DND-41 (cell line): ENCODE measurements at regions not wholly inside any gene's neighbourhood (a gene's known extent, or its start where the extent isn't known, plus 50 kb on each side); places are given as distances from the start of the nearest gene placed in this dataset.

Source experiments
- ATAC-seq: fragments of 200-7000 bp; cut with Tn5 transposase; 3 replicates; pipeline ENCODE4 v1.9.1; 2021; ENCODE audit warnings: low read depth; ENCODE audit not compliant: insufficient read depth
- DNase-seq: peaks from one replicate; pipeline ENCODE4 v3.0.0-alpha.2; 2020
- H2AFZ ChIP-seq: 2 replicates; pipeline ENCODE4 v1.6.0; 2012; ENCODE audit warnings: low read depth, low read length
- H3K27ac ChIP-seq: 2 replicates; pipeline ENCODE4 v1.5.1; 2012; ENCODE audit warnings: low read length, inconsistent platforms
- H3K27me3 ChIP-seq: fragments of 200-600 bp; sonication (generic); 2 replicates; pipeline ENCODE4 v1.6.0; 2012; ENCODE audit warnings: low read length, mild to moderate bottlenecking, inconsistent platforms; ENCODE audit not compliant: insufficient read depth, poor library complexity
- H3K36me3 ChIP-seq: 2 replicates; pipeline ENCODE4 v1.5.1; 2012; ENCODE audit warnings: low read length, inconsistent platforms; ENCODE audit not compliant: insufficient read depth
- H3K4me1 ChIP-seq: 2 replicates; pipeline ENCODE4 v1.5.1; 2012; ENCODE audit warnings: mild to moderate bottlenecking, low read length; ENCODE audit not compliant: insufficient read depth
- H3K4me2 ChIP-seq: 2 replicates; pipeline ENCODE4 v1.6.0; 2012; ENCODE audit warnings: mild to moderate bottlenecking, moderate library complexity, low read length, inconsistent platforms; ENCODE audit not compliant: insufficient read depth
- H3K4me3 ChIP-seq, 2 experiments: fragments of 200-600 bp in 1 of 2; shearing (Covaris generic) in 1 of 2; 2 replicates each; pipeline ENCODE4 v1.5.1; 2012 to 2016; ENCODE audit warnings: inconsistent platforms in 2 of 2, low read length in 2 of 2, mild to moderate bottlenecking in 2 of 2, low read depth in 1 of 2, moderate library complexity in 1 of 2
- H3K79me2 ChIP-seq: 2 replicates; pipeline ENCODE4 v1.6.0; 2012; ENCODE audit warnings: low read length, inconsistent platforms; ENCODE audit not compliant: insufficient read depth
- H3K9ac ChIP-seq: 2 replicates; pipeline ENCODE4 v1.6.0; 2012; ENCODE audit warnings: low read depth, mild to moderate bottlenecking, inconsistent platforms, low read length, moderate library complexity
- H3K9me3 ChIP-seq: 2 replicates; pipeline ENCODE4 v1.5.1; 2012; ENCODE audit warnings: low read length, moderate library complexity, mild to moderate bottlenecking, inconsistent platforms; ENCODE audit not compliant: insufficient read depth, severe bottlenecking
- H4K20me1 ChIP-seq: 2 replicates; pipeline ENCODE4 v1.6.0; 2012; ENCODE audit warnings: low read length; ENCODE audit not compliant: insufficient read depth
- CTCF ChIP-seq: IDR thresholded peaks from 2 replicates; pipeline ENCODE4 v1.5.1; 2012; ENCODE audit warnings: borderline replicate concordance, low read length, moderate library complexity, mild to moderate bottlenecking; ENCODE audit not compliant: poor library complexity, severe bottlenecking; ENCODE audit errors: extremely low read depth
- EZH2 ChIP-seq: IDR thresholded peaks from 3 replicates; pipeline ENCODE4 v1.6.1; 2012; ENCODE audit warnings: borderline replicate concordance, low read depth, mild to moderate bottlenecking, moderate library complexity, low read length, inconsistent platforms; ENCODE audit not compliant: severe bottlenecking

DNA sequence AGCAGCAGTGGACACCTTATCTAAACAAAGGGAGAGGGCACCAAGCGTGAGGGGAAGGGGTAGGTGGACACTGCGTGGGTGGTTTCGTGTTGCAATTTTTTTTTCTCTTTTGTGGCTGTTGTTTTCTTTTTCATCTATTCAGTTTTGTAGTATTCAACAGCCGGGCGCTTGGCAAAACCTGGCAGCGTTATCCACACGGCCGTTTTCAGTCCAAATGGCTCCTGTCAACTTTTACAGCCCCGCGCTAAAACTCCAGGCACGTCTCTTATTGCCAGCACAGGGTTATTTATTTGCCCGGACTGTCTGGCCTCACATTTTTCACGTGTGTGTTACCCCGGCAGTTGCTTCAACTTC lies 192.2 kb downstream of the BCOR start:
- H2AFZ ChIP-seq, result no peak overlapping the region
- no peak for DNase-seq
- no peak overlapping the region for H3K27ac ChIP-seq
- H3K27me3 ChIP-seq, result no peaks in the 10 kb centered on the region
- H3K4me1 ChIP-seq, result 0 out of 2 replicates have a peak, but pooled peaks cover 4% of the 10 kb centered on the region
- no peak overlapping the region for H3K4me2 ChIP-seq
- no peak for ATAC-seq
- no peak overlapping the region for H3K4me3 ChIP-seq
- H3K36me3 ChIP-seq, result no peaks in the 10 kb centered on the region
- no peaks in the 10 kb centered on the region for H3K9me3 ChIP-seq
- TF ChIP-seq EZH2 (no peak), CTCF (no peak)
- H3K9ac ChIP-seq, result no peak overlapping the region
- no peaks in the 10 kb centered on the region for H4K20me1 ChIP-seq
- no peaks in the 10 kb centered on the region for H3K79me2 ChIP-seq

DNA sequence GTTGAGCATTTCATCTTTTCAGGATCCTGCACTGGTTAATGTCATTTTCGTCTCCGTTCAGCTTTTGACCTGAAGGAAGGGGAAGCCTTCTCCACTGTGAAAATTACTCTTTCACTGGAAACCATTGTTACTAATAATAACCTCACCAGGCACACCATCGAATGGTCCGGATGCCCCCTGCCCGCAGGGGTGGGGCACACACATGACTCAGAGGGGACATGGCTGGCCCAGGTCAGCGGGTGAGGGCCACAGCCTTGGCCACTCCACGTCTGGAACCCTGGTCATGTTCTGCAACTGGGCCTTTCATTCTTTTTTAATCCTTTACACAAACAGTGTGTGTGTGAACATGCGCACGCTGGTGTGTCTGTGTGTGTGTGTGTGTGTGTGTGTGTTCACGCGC lies 191.8 kb downstream of the BCOR start:
- no peaks in the 10 kb centered on the region for H3K9me3 ChIP-seq
- 0 out of 2 replicates have a peak, but pooled peaks cover 2% of the 10 kb centered on the region for H3K4me1 ChIP-seq
- H3K4me2 ChIP-seq, result no peak overlapping the region
- H3K79me2 ChIP-seq, result no peaks in the 10 kb centered on the region
- H3K27ac ChIP-seq, result no peak overlapping the region
- H3K27me3 ChIP-seq, result no peaks in the 10 kb centered on the region
- DNase-seq (no peak), ATAC-seq (no peak)
- no peak overlapping the region for H3K9ac ChIP-seq
- H2AFZ ChIP-seq, result no peak overlapping the region
- H4K20me1 ChIP-seq, result no peaks in the 10 kb centered on the region
- no peak overlapping the region for H3K4me3 ChIP-seq
- no peaks in the 10 kb centered on the region for H3K36me3 ChIP-seq
- TF ChIP-seq CTCF (no peak), EZH2 (no peak)

GRCh38 chrX:39907964-39908661 lies 189.6 kb downstream of the BCOR start:
- H3K79me2 ChIP-seq, result no peaks in the 10 kb centered on the region
- no peak overlapping the region for H3K27ac ChIP-seq
- H3K4me2 ChIP-seq, result no peak overlapping the region
- H3K36me3 ChIP-seq, result no peaks in the 10 kb centered on the region
- no peaks in the 10 kb centered on the region for H4K20me1 ChIP-seq
- H3K4me3 ChIP-seq, result no peak overlapping the region
- DNase-seq (no peak), ATAC-seq (no peak)
- no peaks in the 10 kb centered on the region for H3K27me3 ChIP-seq
- no peaks in the 10 kb centered on the region for H3K4me1 ChIP-seq
- H3K9ac ChIP-seq, result no peak overlapping the region
- H2AFZ ChIP-seq, result no peak overlapping the region
- H3K9me3 ChIP-seq, result no peaks in the 10 kb centered on the region
- no peak for TF ChIP-seq CTCF
- TF ChIP-seq EZH2, result no peak

GRCh38 chrX:39909996-39910395 lies 187.8 kb downstream of the BCOR start:
- Histone ChIP-seq H4K20me1 (no peaks in the 10 kb centered on the region), H3K9ac (no peak overlapping the region), H3K9me3 (no peaks in the 10 kb centered on the region), H2AFZ (no peak overlapping the region), H3K4me3 (no peak overlapping the region), H3K79me2 (no peaks in the 10 kb centered on the region), H3K27ac (no peak overlapping the region), H3K4me1 (no peaks in the 10 kb centered on the region), H3K36me3 (no peaks in the 10 kb centered on the region), H3K27me3 (no peaks in the 10 kb centered on the region), H3K4me2 (no peak overlapping the region)
- no peak for ATAC-seq
- no peak for TF ChIP-seq CTCF
- TF ChIP-seq EZH2, result no peak
- DNase-seq, result no peak
